Aorta (tissue), 5 donors: ENCODE measurements at regions not wholly inside any gene's neighbourhood (a gene's known extent, or its start where the extent isn't known, plus 50 kb on each side); places are given as distances from the start of the nearest gene placed in this dataset.

Experiments
- ATAC-seq: fragments of 200-7000 bp; cut with Tn5 transposase; one replicate; pipeline ENCODE4 v1.9.1; 2022; ENCODE audit warnings: moderate library complexity; ENCODE audit not compliant: low FRiP score
- DNase-seq, 2 donors: peaks; one replicate each; pipeline ENCODE4 v3.0.0-alpha.2; 2020
- H3K27ac ChIP-seq, 2 donors: one replicate each; pipeline ENCODE4 v1.5.1; 2013; ENCODE audit warnings: low read length in 2 of 2, mild to moderate bottlenecking in 2 of 2, moderate library complexity in 2 of 2, control low read depth in 1 of 2, inconsistent platforms in 1 of 2, low read depth in 1 of 2
- H3K27me3 ChIP-seq, 2 donors: one replicate each; pipeline ENCODE4 v1.6.1; 2013; ENCODE audit warnings: control low read depth in 1 of 2, low read length in 1 of 2, mild to moderate bottlenecking in 1 of 2, moderate library complexity in 1 of 2; ENCODE audit not compliant: insufficient read depth in 2 of 2, control insufficient read depth in 1 of 2
- H3K36me3 ChIP-seq, 2 donors: one replicate each; pipeline ENCODE4 v1.6.1; 2013; ENCODE audit warnings: control low read depth in 1 of 2, low read length in 1 of 2, mild to moderate bottlenecking in 1 of 2; ENCODE audit not compliant: insufficient read depth in 2 of 2, control insufficient read depth in 1 of 2
- H3K4me1 ChIP-seq, 2 donors: one replicate each; pipeline ENCODE4 v1.6.1; 2013; ENCODE audit warnings: low read length in 2 of 2, control low read depth in 1 of 2, mild to moderate bottlenecking in 1 of 2, moderate library complexity in 1 of 2; ENCODE audit not compliant: insufficient read depth in 2 of 2, control insufficient read depth in 1 of 2
- H3K4me3 ChIP-seq, 2 donors: one replicate each; pipeline ENCODE4 v1.5.1; 2013; ENCODE audit warnings: low read length in 2 of 2, control low read depth in 1 of 2, mild to moderate bottlenecking in 1 of 2
- H3K9me3 ChIP-seq: one replicate; pipeline ENCODE4 v1.6.1; 2013; ENCODE audit warnings: mild to moderate bottlenecking, low read length; ENCODE audit not compliant: control insufficient read depth
- WGBS, 2 donors: extraction: QIAGEN DNeasy Blood & Tissue Kit; methylation state at CpG; one replicate each; pipeline ENCODE4 v1.1.7; 2013; 5-methylcytosine and 5-hydroxymethylcytosine counted together
- intact Hi-C, 2 donors: fragments of 100-400 bp; cut with DNase I; formaldehyde crosslinking; loops; one replicate each; pipeline versions ENCODE4 v1.14.2 to v1.15.0; 2022
- donor health status: healthy with polysubstance abuse.
- donor health status: Bipolar disorder and iron deficiency.
- donor health status: DM: no; HTN: no; CAD: no.
- donor health status: DM: no; HTN: no; CAD: no.
- donor health status: DM: yes; HTN: yes; CAD: no.

GRCh38 chr9:126032135-126032534 lies 285.0 kb downstream of the PBX3 start:
- ATAC-seq (no peak), DNase-seq (peak in 1 of 2 donors; percentile 11)
- 82 to 88% methylated on average over 8 of the region's 8 CpGs for WGBS, 2 donors
- intact Hi-C loops: no loop called here
- Histone ChIP-seq H3K36me3 (no peaks in the 10 kb centered on the region), H3K4me1 (no peaks in the 10 kb centered on the region), H3K27me3 (no peaks in the 10 kb centered on the region), H3K4me3 (no peak overlapping the region), H3K9me3 (no peaks in the 10 kb centered on the region), H3K27ac (no peak overlapping the region)

GRCh38 chr9:126033318-126033717 lies 286.1 kb downstream of the PBX3 start:
- no peak for ATAC-seq
- no peak overlapping the region for H3K27ac ChIP-seq
- WGBS, 2 donors: 66 to 72% methylated on average over 6 of the region's 6 CpGs

GRCh38 chr9:126033956-126034355 lies 286.8 kb downstream of the PBX3 start:
- 78 to 94% methylated on average over 4 of the region's 4 CpGs for WGBS, 2 donors
- Histone ChIP-seq H3K9me3 (no peaks in the 10 kb centered on the region), H3K4me3 (no peak overlapping the region), H3K27me3 (no peaks in the 10 kb centered on the region), H3K36me3 (no peaks in the 10 kb centered on the region), H3K27ac (no peak overlapping the region), H3K4me1 (no peaks in the 10 kb centered on the region)
- intact Hi-C loops: no loop called here
- ATAC-seq (no peak), DNase-seq (peak; percentile 21 to 54)

More at GRCh38 chr9:126033318-126033717, 286.1 kb downstream of the PBX3 start:
- Histone ChIP-seq H3K27me3 (no peaks in the 10 kb centered on the region), H3K4me1 (no peaks in the 10 kb centered on the region), H3K4me3 (no peak overlapping the region), H3K36me3 (no peaks in the 10 kb centered on the region), H3K9me3 (no peaks in the 10 kb centered on the region)
- intact Hi-C loops: no loop called here
- DNase-seq: peak; percentile 13 to 27

- no peak overlapping the region for H3K27ac ChIP-seq
- DNase-seq (peak; percentile 21 to 49), ATAC-seq (no peak)
- no peaks in the 10 kb centered on the region for H3K9me3 ChIP-seq
- H3K4me3 ChIP-seq: no peak overlapping the region
- no peaks in the 10 kb centered on the region for H3K36me3 ChIP-seq
- no peaks in the 10 kb centered on the region for H3K4me1 ChIP-seq
- no peaks in the 10 kb centered on the region for H3K27me3 ChIP-seq
- 11 to 17% methylated on average over 19 of the region's 19 CpGs for WGBS, 2 donors
- intact Hi-C loops: no loop called here
Observed at GRCh38 chr9:126036881-126037291, 289.7 kb downstream of the PBX3 start.

- Histone ChIP-seq H3K27ac (no peak overlapping the region), H3K27me3 (no peaks in the 10 kb centered on the region), H3K4me1 (no peaks in the 10 kb centered on the region), H3K9me3 (no peaks in the 10 kb centered on the region), H3K4me3 (no peak overlapping the region), H3K36me3 (no peaks in the 10 kb centered on the region)
- 80 to 84% methylated on average over 6 of the region's 6 CpGs for WGBS, 2 donors
- ATAC-seq (no peak), DNase-seq (no peak)
- intact Hi-C loops: no loop called here
Observed at GRCh38 chr9:126038790-126039189, 287.8 kb upstream of the MVB12B start.

GRCh38 chr9:126043681-126044080 lies 282.9 kb upstream of the MVB12B start:
- no peaks in the 10 kb centered on the region for H3K27me3 ChIP-seq
- peaks cover 14% of the 10 kb centered on the region for H3K9me3 ChIP-seq
- H3K36me3 ChIP-seq: no peaks in the 10 kb centered on the region
- H3K27ac ChIP-seq: no peak overlapping the region
- DNase-seq (no peak), ATAC-seq (no peak)
- 50 to 55% methylated on average over 4 of the region's 4 CpGs for WGBS, 2 donors
- H3K4me1 ChIP-seq: no peaks in the 10 kb centered on the region
- intact Hi-C loops: loop anchor here in 1 of 2 donors (10.0 kb wide), 1 partner anchor 59 kb away; no protein-coding TSS in a partner anchor
- no peak overlapping the region for H3K4me3 ChIP-seq

- H3K36me3 ChIP-seq: no peaks in the 10 kb centered on the region
- H3K27ac ChIP-seq: no peak overlapping the region
- WGBS, 2 donors: 52 to 57% methylated on average over 8 of the region's 8 CpGs
- no peaks in the 10 kb centered on the region for H3K4me1 ChIP-seq
- no peaks in the 10 kb centered on the region for H3K27me3 ChIP-seq
- H3K9me3 ChIP-seq: peaks cover 14% of the 10 kb centered on the region
- H3K4me3 ChIP-seq: no peak overlapping the region
- ATAC-seq (no peak), DNase-seq (no peak)
- intact Hi-C loops: loop anchor here in 1 of 2 donors (10.0 kb wide), 1 partner anchor 64 kb away; no protein-coding TSS in a partner anchor
Observed at GRCh38 chr9:126049088-126049487, 277.5 kb upstream of the MVB12B start.

- Histone ChIP-seq H3K9me3 (peaks cover 12% of the 10 kb centered on the region), H3K27me3 (no peaks in the 10 kb centered on the region), H3K4me3 (no peak overlapping the region), H3K36me3 (no peaks in the 10 kb centered on the region), H3K4me1 (no peaks in the 10 kb centered on the region), H3K27ac (no peak overlapping the region)
- intact Hi-C loops: loop anchor here in 1 of 2 donors (10.0 kb wide), 1 partner anchor 65 kb away; no protein-coding TSS in a partner anchor
- DNase-seq (peak; percentile 33 to 58), ATAC-seq (no peak)
- WGBS, 2 donors: 66 to 71% methylated on average over 26 of the region's 26 CpGs
Observed at GRCh38 chr9:126049896-126050604, 276.6 kb upstream of the MVB12B start.

GRCh38 chr9:126050605-126050990 lies 276.0 kb upstream of the MVB12B start:
- Histone ChIP-seq H3K4me1 (no peaks in the 10 kb centered on the region), H3K27me3 (no peaks in the 10 kb centered on the region), H3K36me3 (no peaks in the 10 kb centered on the region), H3K4me3 (no peak overlapping the region), H3K27ac (no peak overlapping the region), H3K9me3 (peaks cover 12% of the 10 kb centered on the region)
- ATAC-seq (no peak), DNase-seq (peak in 1 of 2 donors; percentile 37)
- intact Hi-C loops: no loop called here
- 69 to 74% methylated on average over 9 of the region's 9 CpGs for WGBS, 2 donors
